Tibial nerve (tissue), 3 donors: ENCODE measurements at regions not wholly inside any gene's neighbourhood (a gene's known extent, or its start where the extent isn't known, plus 50 kb on each side); places are given as distances from the start of the nearest gene placed in this dataset.

Source experiments
- CTCF ChIP-seq, 5 experiments: fragments of 200-600 bp in 3 of 5; fragments of 450-650 bp in 2 of 5; sonication (generic) in 3 of 5; IDR thresholded peaks; one replicate each; pipeline ENCODE4 v1.5.1; 2016 to 2019; ENCODE audit warnings: antibody characterized with exemption in 5 of 5, mild to moderate bottlenecking in 3 of 5, moderate library complexity in 2 of 5
- POLR2A ChIP-seq, 2 donors: fragments of 450-650 bp; IDR thresholded peaks; one replicate each; pipeline ENCODE4 v1.6.1; 2017; ENCODE audit warnings: antibody characterized with exemption in 2 of 2, mild to moderate bottlenecking in 2 of 2, moderate library complexity in 2 of 2

GRCh38 chr10:4262870-4263600 lies 478.0 kb upstream of the KLF6 start:
- TF ChIP-seq POLR2A (IDR thresholded peaks at IDR 0.05) (no peak), CTCF (IDR thresholded peaks at IDR 0.05) (no peak)
